ENCODE measurements at regions not wholly inside any gene's neighbourhood (a gene's known extent, or its start where the extent isn't known, plus 50 kb on each side); places are given as distances from the start of the nearest gene placed in this dataset.

- TF ChIP-seq CTCF (IDR thresholded peaks at IDR 0.05) (no peak), ZFX (IDR thresholded peaks at IDR 0.05; ENCODE audit: borderline replicate concordance) (no peak)
Measured at GRCh38 chr13:62906896-62907295, 1491.2 kb upstream of the PCDH20 start.

Measured in 22Rv1 (cell line).